Mesendoderm (in vitro differentiated cells): ENCODE measurements at regions not wholly inside any gene's neighbourhood (a gene's known extent, or its start where the extent isn't known, plus 50 kb on each side); places are given as distances from the start of the nearest gene placed in this dataset.

Experiments used
- DNase-seq: peaks from one replicate; pipeline ENCODE4 v3.0.0; 2013
- H2AK5ac ChIP-seq: 2 replicates; pipeline ENCODE4 v1.6.1; 2013; ENCODE audit warnings: low read length, inconsistent platforms
- H2BK120ac ChIP-seq: 2 replicates; pipeline ENCODE4 v1.6.1; 2013; ENCODE audit warnings: low read depth, mild to moderate bottlenecking, low read length, moderate library complexity, mixed read lengths
- H2BK15ac ChIP-seq: replicated peaks from 2 replicates; pipeline ENCODE4 v1.6.1; 2013; ENCODE audit warnings: low read depth, mild to moderate bottlenecking, moderate library complexity
- H2BK5ac ChIP-seq: 2 replicates; pipeline ENCODE4 v1.6.1; 2013; ENCODE audit warnings: low read length, inconsistent platforms
- H3K18ac ChIP-seq: 2 replicates; pipeline ENCODE4 v1.6.1; 2013; ENCODE audit warnings: mild to moderate bottlenecking, low read length, mixed read lengths
- H3K23ac ChIP-seq: one replicate; pipeline ENCODE4 v1.6.1; 2013; ENCODE audit warnings: low read length
- H3K27ac ChIP-seq: 2 replicates; pipeline ENCODE4 v1.5.1; 2013; ENCODE audit warnings: low read depth, mild to moderate bottlenecking, inconsistent platforms, low read length, moderate library complexity
- H3K27me3 ChIP-seq: 2 replicates; pipeline ENCODE4 v1.6.1; 2013; ENCODE audit warnings: low read length, control low read depth, mild to moderate bottlenecking, inconsistent platforms; ENCODE audit not compliant: insufficient read depth, poor library complexity
- H3K36me3 ChIP-seq: 2 replicates; pipeline ENCODE4 v1.6.1; 2013; ENCODE audit warnings: low read length, inconsistent platforms; ENCODE audit not compliant: control insufficient read depth, insufficient read depth
- H3K4ac ChIP-seq: one replicate; pipeline ENCODE4 v1.6.1; 2013; ENCODE audit warnings: low read depth, mild to moderate bottlenecking, low read length, moderate library complexity
- H3K4me1 ChIP-seq: 2 replicates; pipeline ENCODE4 v1.6.1; 2013; ENCODE audit warnings: low read depth, low read length, inconsistent platforms; ENCODE audit not compliant: control insufficient read depth
- H3K4me2 ChIP-seq: 2 replicates; pipeline ENCODE4 v1.6.1; 2013; ENCODE audit warnings: low read length
- H3K4me3 ChIP-seq: 2 replicates; pipeline ENCODE4 v1.5.1; 2013; ENCODE audit warnings: mild to moderate bottlenecking, low read length
- H3K56ac ChIP-seq: one replicate; pipeline ENCODE4 v1.6.1; 2013; ENCODE audit warnings: low read length
- H3K79me1 ChIP-seq: 2 replicates; pipeline ENCODE4 v1.6.1; 2013; ENCODE audit warnings: low read length, inconsistent platforms
- H3K79me2 ChIP-seq: 2 replicates; pipeline ENCODE4 v1.6.1; 2013; ENCODE audit warnings: mild to moderate bottlenecking, low read length; ENCODE audit not compliant: control insufficient read depth, insufficient read depth
- H3K9ac ChIP-seq: 2 replicates; pipeline ENCODE4 v1.6.1; 2013; ENCODE audit warnings: low read length, inconsistent platforms
- H4K5ac ChIP-seq: one replicate; pipeline ENCODE4 v1.6.1; 2013; ENCODE audit warnings: low read length
- H4K8ac ChIP-seq: one replicate; pipeline ENCODE4 v1.6.1; 2013; ENCODE audit warnings: low read depth, mild to moderate bottlenecking, control low read depth, low read length, moderate library complexity
- WGBS: extraction: QIAGEN DNeasy Blood & Tissue Kit; methylation state at CpG from one replicate; pipeline ENCODE4 v1.1.7; 2013; ENCODE audit warnings: low lambda C conversion rate, missing lambda C conversion rate; ENCODE audit not compliant: insufficient coverage; ENCODE audit errors: extremely low coverage; 5-methylcytosine and 5-hydroxymethylcytosine counted together

GRCh38 chr5:108659531-108659930 is 88.2 kb upstream of the FER start:
- no peak for DNase-seq
- H3K4me1 ChIP-seq, result peaks cover 2% of the 10 kb centered on the region
- no peak overlapping the region for H2BK15ac ChIP-seq
- no peak overlapping the region for H2BK5ac ChIP-seq
- no peak overlapping the region for H3K56ac ChIP-seq
- no peak overlapping the region for H4K8ac ChIP-seq
- no peak overlapping the region for H4K5ac ChIP-seq
- H3K4ac ChIP-seq, result no peak overlapping the region
- H3K23ac ChIP-seq, result no peak overlapping the region
- no peak overlapping the region for H3K4me2 ChIP-seq
- no peaks in the 10 kb centered on the region for H3K27me3 ChIP-seq
- H3K18ac ChIP-seq, result no peak overlapping the region
- H2AK5ac ChIP-seq, result no peak overlapping the region
- no peak overlapping the region for H3K9ac ChIP-seq
- no peak overlapping the region for H3K27ac ChIP-seq
- no peaks in the 10 kb centered on the region for H3K79me1 ChIP-seq
- H3K4me3 ChIP-seq, result no peak overlapping the region
- no CpG with 5 or more reads among the region's 3 CpGs for WGBS
- no peaks in the 10 kb centered on the region for H3K36me3 ChIP-seq
- H3K79me2 ChIP-seq, result no peaks in the 10 kb centered on the region
- H2BK120ac ChIP-seq, result no peak overlapping the region

GRCh38 chr5:108655750-108656450 is 91.8 kb upstream of the FER start:
- Histone ChIP-seq H3K4me3 (no peak overlapping the region), H3K79me1 (no peaks in the 10 kb centered on the region), H2BK15ac (no peak overlapping the region), H3K23ac (no peak overlapping the region), H2BK5ac (no peak overlapping the region), H3K4ac (no peak overlapping the region), H3K9ac (no peak overlapping the region), H3K79me2 (no peaks in the 10 kb centered on the region), H3K36me3 (no peaks in the 10 kb centered on the region), H3K27ac (no peak overlapping the region), H3K4me2 (no peak overlapping the region), H3K27me3 (no peaks in the 10 kb centered on the region), H3K56ac (no peak overlapping the region), H3K4me1 (peaks cover 2% of the 10 kb centered on the region), H3K18ac (no peak overlapping the region), H2BK120ac (peak overlapping the region; percentile 12), H2AK5ac (no peak overlapping the region), H4K5ac (no peak overlapping the region), H4K8ac (no peak overlapping the region)
- no CpG with 5 or more reads among the region's 5 CpGs for WGBS
- no peak for DNase-seq

GRCh38 chr5:108654051-108654450 is 93.6 kb upstream of the FER start:
- DNase-seq, result no peak
- Histone ChIP-seq H2BK15ac (no peak overlapping the region), H3K4me2 (no peak overlapping the region), H3K4me3 (no peak overlapping the region), H3K56ac (no peak overlapping the region), H2BK5ac (no peak overlapping the region), H3K79me2 (no peaks in the 10 kb centered on the region), H3K27ac (no peak overlapping the region), H3K79me1 (no peaks in the 10 kb centered on the region), H3K27me3 (no peaks in the 10 kb centered on the region), H3K18ac (no peak overlapping the region), H3K4me1 (no peaks in the 10 kb centered on the region), H4K5ac (no peak overlapping the region), H3K4ac (no peak overlapping the region), H4K8ac (no peak overlapping the region), H3K23ac (no peak overlapping the region), H2BK120ac (no peak overlapping the region), H3K9ac (no peak overlapping the region), H3K36me3 (no peaks in the 10 kb centered on the region), H2AK5ac (no peak overlapping the region)
- WGBS, result no CpG with 5 or more reads among the region's 1 CpG

- no peaks in the 10 kb centered on the region for H3K79me2 ChIP-seq
- H3K4me3 ChIP-seq, result no peak overlapping the region
- no peaks in the 10 kb centered on the region for H3K36me3 ChIP-seq
- no peak overlapping the region for H2BK5ac ChIP-seq
- no peaks in the 10 kb centered on the region for H3K4me1 ChIP-seq
- H2AK5ac ChIP-seq, result no peak overlapping the region
- H3K4ac ChIP-seq, result no peak overlapping the region
- WGBS, result no CpG with 5 or more reads among the region's 1 CpG
- no peaks in the 10 kb centered on the region for H3K79me1 ChIP-seq
- H3K27ac ChIP-seq, result no peak overlapping the region
- no peak overlapping the region for H3K18ac ChIP-seq
- no peak overlapping the region for H3K56ac ChIP-seq
- DNase-seq, result no peak
- H3K23ac ChIP-seq, result no peak overlapping the region
- H4K5ac ChIP-seq, result no peak overlapping the region
- H2BK120ac ChIP-seq, result no peak overlapping the region
- H4K8ac ChIP-seq, result no peak overlapping the region
- no peak overlapping the region for H3K4me2 ChIP-seq
- no peaks in the 10 kb centered on the region for H3K27me3 ChIP-seq
- H2BK15ac ChIP-seq, result no peak overlapping the region
- H3K9ac ChIP-seq, result no peak overlapping the region
These were observed 94.5 kb upstream of the FER start for GRCh38 chr5:108653201-108653600.

- Histone ChIP-seq H3K4ac (no peak overlapping the region), H2BK15ac (no peak overlapping the region), H4K8ac (no peak overlapping the region), H3K27ac (no peak overlapping the region), H3K23ac (no peak overlapping the region), H3K79me1 (no peaks in the 10 kb centered on the region), H2BK5ac (no peak overlapping the region), H2AK5ac (no peak overlapping the region), H2BK120ac (no peak overlapping the region), H3K27me3 (no peaks in the 10 kb centered on the region), H4K5ac (no peak overlapping the region), H3K18ac (no peak overlapping the region), H3K36me3 (no peaks in the 10 kb centered on the region), H3K9ac (no peak overlapping the region), H3K56ac (no peak overlapping the region), H3K4me1 (no peaks in the 10 kb centered on the region), H3K4me2 (no peak overlapping the region), H3K4me3 (no peak overlapping the region), H3K79me2 (no peaks in the 10 kb centered on the region)
- DNase-seq, result no peak
These were observed 96.7 kb upstream of the FER start for GRCh38 chr5:108650997-108651396.

GRCh38 chr5:108649646-108650045 is 98.1 kb upstream of the FER start:
- Histone ChIP-seq H3K4me2 (no peak overlapping the region), H2BK5ac (no peak overlapping the region), H2AK5ac (no peak overlapping the region), H3K18ac (no peak overlapping the region), H3K4me3 (no peak overlapping the region), H4K8ac (no peak overlapping the region), H3K4me1 (no peaks in the 10 kb centered on the region), H4K5ac (no peak overlapping the region), H3K56ac (no peak overlapping the region), H3K79me1 (no peaks in the 10 kb centered on the region), H3K27ac (no peak overlapping the region), H2BK120ac (no peak overlapping the region), H3K79me2 (no peaks in the 10 kb centered on the region), H2BK15ac (no peak overlapping the region), H3K4ac (no peak overlapping the region), H3K36me3 (no peaks in the 10 kb centered on the region), H3K9ac (no peak overlapping the region), H3K27me3 (no peaks in the 10 kb centered on the region), H3K23ac (no peak overlapping the region)
- DNase-seq, result no peak
- no CpG with 5 or more reads among the region's 1 CpG for WGBS
